ENCODE measurements at regions not wholly inside any gene's neighbourhood (a gene's known extent, or its start where the extent isn't known, plus 50 kb on each side); places are given as distances from the start of the nearest gene placed in this dataset.

GRCh38 chr2:225763711-225764110 is 364.2 kb downstream of the NYAP2 start:
- no peak for TF ChIP-seq CTCF (IDR thresholded peaks at IDR 0.05)
- no peak for TF ChIP-seq POLR2AphosphoS5 (IDR thresholded peaks at IDR 0.05; ENCODE audit: low read depth, low read length)
- no peak for TF ChIP-seq REST (IDR thresholded peaks at IDR 0.05; ENCODE audit: insufficient read depth in 1 of 2, low read depth in 2 of 2, low read length in 1 of 2)
- TF ChIP-seq TCF7L2 (IDR thresholded peaks at IDR 0.05; ENCODE audit: low read depth, low read length) = no peak

Measured in Panc1 (cell line).